Glutamatergic neuron (in vitro differentiated cells): ENCODE measurements at regions not wholly inside any gene's neighbourhood (a gene's known extent, or its start where the extent isn't known, plus 50 kb on each side); places are given as distances from the start of the nearest gene placed in this dataset.

Experiments
- DNase-seq: peaks from one replicate; pipeline ENCODE4 v3.0.0; 2022
- H3K27ac Mint-ChIP-seq: one replicate; pipeline ENCODE4 v1.8.0; 2020; ENCODE audit warnings: mild to moderate bottlenecking, mixed read lengths, inconsistent platforms; ENCODE audit not compliant: unreplicated experiment
- H3K27me3 Mint-ChIP-seq: one replicate; pipeline ENCODE4 v1.8.0; 2020; ENCODE audit warnings: mild to moderate bottlenecking, moderate library complexity, mixed read lengths, inconsistent platforms; ENCODE audit not compliant: unreplicated experiment
- H3K36me3 Mint-ChIP-seq: one replicate; pipeline ENCODE4 v1.8.0; 2020; ENCODE audit warnings: mild to moderate bottlenecking, mixed read lengths, inconsistent platforms; ENCODE audit not compliant: unreplicated experiment
- H3K4me1 Mint-ChIP-seq: one replicate; pipeline ENCODE4 v1.8.0; 2020; ENCODE audit warnings: mild to moderate bottlenecking, low read depth, mixed read lengths, inconsistent platforms; ENCODE audit not compliant: unreplicated experiment
- H3K4me3 Mint-ChIP-seq: one replicate; pipeline ENCODE4 v1.8.0; 2020; ENCODE audit warnings: mild to moderate bottlenecking, mixed read lengths, inconsistent platforms; ENCODE audit not compliant: unreplicated experiment
- H3K9me3 Mint-ChIP-seq: one replicate; pipeline ENCODE4 v1.8.0; 2020; ENCODE audit warnings: mild to moderate bottlenecking, moderate library complexity, mixed read lengths, inconsistent platforms; ENCODE audit not compliant: unreplicated experiment
- TF ChIP-seq, protein P1 (sequence below): fragments of 200-600 bp; sonication (generic); IDR thresholded peaks from one replicate; pipeline ENCODE4 v1.5.0; 2021; ENCODE audit not compliant: partially characterized antibody, unreplicated experiment

DNA sequence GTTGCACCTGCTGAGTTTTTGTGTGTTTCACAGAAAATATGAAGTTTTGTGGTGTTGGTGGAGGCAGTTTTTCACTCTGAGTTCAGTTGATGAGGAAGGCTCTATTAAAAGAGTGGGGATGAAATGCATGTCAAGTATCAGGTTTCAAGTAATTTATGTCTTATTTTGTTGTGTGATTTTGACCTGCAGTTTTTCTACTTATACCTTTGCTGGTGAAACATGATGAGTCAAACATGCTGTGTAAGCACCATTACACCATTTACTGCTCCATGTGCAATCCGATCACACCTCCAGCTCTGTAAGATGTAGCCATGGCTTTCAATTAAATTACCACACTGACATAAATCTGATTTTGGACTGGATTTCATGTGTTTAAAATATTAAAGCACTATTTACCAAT lies 174.5 kb upstream of the ZEB2 start:
- no peaks in the 10 kb centered on the region for H3K4me1 Mint-ChIP-seq
- TF ChIP-seq, protein P1, sequence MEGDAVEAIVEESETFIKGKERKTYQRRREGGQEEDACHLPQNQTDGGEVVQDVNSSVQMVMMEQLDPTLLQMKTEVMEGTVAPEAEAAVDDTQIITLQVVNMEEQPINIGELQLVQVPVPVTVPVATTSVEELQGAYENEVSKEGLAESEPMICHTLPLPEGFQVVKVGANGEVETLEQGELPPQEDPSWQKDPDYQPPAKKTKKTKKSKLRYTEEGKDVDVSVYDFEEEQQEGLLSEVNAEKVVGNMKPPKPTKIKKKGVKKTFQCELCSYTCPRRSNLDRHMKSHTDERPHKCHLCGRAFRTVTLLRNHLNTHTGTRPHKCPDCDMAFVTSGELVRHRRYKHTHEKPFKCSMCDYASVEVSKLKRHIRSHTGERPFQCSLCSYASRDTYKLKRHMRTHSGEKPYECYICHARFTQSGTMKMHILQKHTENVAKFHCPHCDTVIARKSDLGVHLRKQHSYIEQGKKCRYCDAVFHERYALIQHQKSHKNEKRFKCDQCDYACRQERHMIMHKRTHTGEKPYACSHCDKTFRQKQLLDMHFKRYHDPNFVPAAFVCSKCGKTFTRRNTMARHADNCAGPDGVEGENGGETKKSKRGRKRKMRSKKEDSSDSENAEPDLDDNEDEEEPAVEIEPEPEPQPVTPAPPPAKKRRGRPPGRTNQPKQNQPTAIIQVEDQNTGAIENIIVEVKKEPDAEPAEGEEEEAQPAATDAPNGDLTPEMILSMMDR: no peak
- H3K4me3 Mint-ChIP-seq: no peak overlapping the region
- no peak for DNase-seq
- no peaks in the 10 kb centered on the region for H3K36me3 Mint-ChIP-seq
- H3K27me3 Mint-ChIP-seq: no peaks in the 10 kb centered on the region
- no peak overlapping the region for H3K27ac Mint-ChIP-seq
- no peaks in the 10 kb centered on the region for H3K9me3 Mint-ChIP-seq

DNA sequence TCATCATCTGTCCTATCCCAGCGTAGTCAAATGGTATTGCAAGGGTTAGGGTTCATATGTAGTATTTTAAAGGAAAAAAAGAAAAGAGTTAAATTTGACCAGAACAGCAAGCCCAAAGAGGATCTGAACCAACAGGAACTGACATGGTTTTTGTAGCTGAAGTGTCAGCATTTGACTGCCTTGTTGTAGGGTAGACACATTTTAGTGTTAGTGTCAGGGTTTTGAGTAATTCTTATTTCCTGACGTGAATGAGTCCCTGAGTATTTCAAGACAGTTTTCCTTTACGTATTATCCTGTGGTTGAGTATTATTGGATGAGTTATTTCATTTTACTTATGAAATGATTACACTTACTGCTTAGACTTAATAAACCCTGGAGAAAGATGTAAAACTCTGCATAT lies 173.3 kb upstream of the ZEB2 start:
- H3K9me3 Mint-ChIP-seq: no peaks in the 10 kb centered on the region
- H3K27ac Mint-ChIP-seq: no peak overlapping the region
- TF ChIP-seq, protein P1: no peak
- H3K4me3 Mint-ChIP-seq: no peak overlapping the region
- no peaks in the 10 kb centered on the region for H3K27me3 Mint-ChIP-seq
- DNase-seq: no peak
- H3K4me1 Mint-ChIP-seq: no peaks in the 10 kb centered on the region
- H3K36me3 Mint-ChIP-seq: no peaks in the 10 kb centered on the region

GRCh38 chr2:144692661-144693060 lies 172.7 kb upstream of the ZEB2 start:
- H3K36me3 Mint-ChIP-seq: no peaks in the 10 kb centered on the region
- H3K9me3 Mint-ChIP-seq: no peaks in the 10 kb centered on the region
- no peak overlapping the region for H3K27ac Mint-ChIP-seq
- TF ChIP-seq, protein P1: no peak
- H3K27me3 Mint-ChIP-seq: no peaks in the 10 kb centered on the region
- no peak for DNase-seq
- H3K4me1 Mint-ChIP-seq: no peaks in the 10 kb centered on the region
- H3K4me3 Mint-ChIP-seq: no peak overlapping the region

GRCh38 chr2:144690771-144691170 lies 170.9 kb upstream of the ZEB2 start:
- TF ChIP-seq, protein P1: no peak
- Mint-ChIP-seq H3K36me3 (no peaks in the 10 kb centered on the region), H3K4me1 (no peaks in the 10 kb centered on the region), H3K27me3 (no peaks in the 10 kb centered on the region), H3K9me3 (no peaks in the 10 kb centered on the region), H3K4me3 (no peak overlapping the region), H3K27ac (no peak overlapping the region)
- DNase-seq: no peak

DNA sequence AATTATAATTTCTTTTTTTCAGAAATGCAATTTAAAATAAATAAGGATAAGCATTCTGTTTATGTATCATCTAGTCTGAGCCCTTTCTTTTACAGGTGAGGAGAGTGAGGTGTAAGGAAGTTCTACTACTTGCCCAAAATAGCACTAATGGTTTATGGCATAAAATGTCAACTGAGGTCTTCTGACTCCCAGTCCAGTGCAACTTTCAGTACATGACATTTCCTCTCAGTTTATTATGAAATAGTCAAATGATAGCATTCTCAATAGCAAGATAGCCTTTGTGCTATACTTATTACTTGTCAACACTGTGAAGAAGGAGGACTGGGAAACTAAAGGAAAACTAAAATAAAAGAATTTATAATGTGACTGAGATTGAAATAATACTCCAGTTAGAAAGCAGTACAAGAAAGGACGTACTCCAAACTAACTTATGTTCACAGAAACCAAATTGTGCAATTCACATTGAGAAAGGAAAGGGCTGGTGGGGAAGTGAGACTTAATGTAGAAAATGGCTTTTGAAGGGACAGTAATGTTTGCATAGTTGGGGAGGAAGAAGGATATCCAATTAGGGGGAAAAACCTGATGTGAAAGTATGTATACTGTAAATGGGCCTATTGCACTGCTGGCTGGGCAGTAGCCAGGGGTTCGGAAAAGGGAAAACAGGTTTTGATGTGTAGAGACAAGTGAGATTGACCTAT lies 166.7 kb upstream of the ZEB2 start:
- H3K27ac Mint-ChIP-seq: no peak overlapping the region
- DNase-seq: no peak
- TF ChIP-seq, protein P1: no peak
- H3K27me3 Mint-ChIP-seq: no peaks in the 10 kb centered on the region
- H3K36me3 Mint-ChIP-seq: no peaks in the 10 kb centered on the region
- H3K4me3 Mint-ChIP-seq: no peak overlapping the region
- H3K9me3 Mint-ChIP-seq: no peaks in the 10 kb centered on the region
- no peaks in the 10 kb centered on the region for H3K4me1 Mint-ChIP-seq
